Astrocyte (in vitro differentiated cells and primary cell): ENCODE measurements at regions not wholly inside any gene's neighbourhood (a gene's known extent, or its start where the extent isn't known, plus 50 kb on each side); places are given as distances from the start of the nearest gene placed in this dataset.

Experiments
- EZH2 ChIP-seq: IDR thresholded peaks from 2 replicates; pipeline ENCODE4 v1.6.1; 2012; ENCODE audit warnings: mild to moderate bottlenecking, low read length, inconsistent platforms; ENCODE audit not compliant: insufficient read depth
- TF ChIP-seq, protein P1 (sequence below): IDR thresholded peaks from 2 replicates; pipeline ENCODE4 v1.5.1; 2011; ENCODE audit warnings: low read depth, mild to moderate bottlenecking, inconsistent platforms, low read length, moderate library complexity; ENCODE audit not compliant: insufficient read depth

DNA sequence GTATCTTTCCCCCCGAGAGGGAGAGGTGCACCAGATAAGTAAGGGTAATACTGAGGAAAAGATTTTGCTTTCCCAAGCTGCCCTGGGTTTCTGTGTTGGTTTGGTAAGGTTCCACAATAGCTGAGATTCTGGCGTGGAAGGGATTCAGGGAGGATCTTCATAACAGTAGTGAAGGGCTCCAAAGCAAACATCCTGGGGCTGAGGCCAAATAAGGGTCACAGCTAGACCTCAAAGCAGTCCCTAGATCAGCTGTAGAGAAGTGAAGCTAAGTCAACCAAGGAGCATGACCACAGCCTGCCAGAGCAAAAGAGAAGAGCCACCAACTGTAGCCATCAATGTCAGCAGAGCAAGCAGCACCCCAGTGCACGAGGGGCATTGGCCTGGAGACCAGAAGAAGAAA lies 73.2 kb upstream of the SLC35F4 start:
- TF ChIP-seq, protein P1, sequence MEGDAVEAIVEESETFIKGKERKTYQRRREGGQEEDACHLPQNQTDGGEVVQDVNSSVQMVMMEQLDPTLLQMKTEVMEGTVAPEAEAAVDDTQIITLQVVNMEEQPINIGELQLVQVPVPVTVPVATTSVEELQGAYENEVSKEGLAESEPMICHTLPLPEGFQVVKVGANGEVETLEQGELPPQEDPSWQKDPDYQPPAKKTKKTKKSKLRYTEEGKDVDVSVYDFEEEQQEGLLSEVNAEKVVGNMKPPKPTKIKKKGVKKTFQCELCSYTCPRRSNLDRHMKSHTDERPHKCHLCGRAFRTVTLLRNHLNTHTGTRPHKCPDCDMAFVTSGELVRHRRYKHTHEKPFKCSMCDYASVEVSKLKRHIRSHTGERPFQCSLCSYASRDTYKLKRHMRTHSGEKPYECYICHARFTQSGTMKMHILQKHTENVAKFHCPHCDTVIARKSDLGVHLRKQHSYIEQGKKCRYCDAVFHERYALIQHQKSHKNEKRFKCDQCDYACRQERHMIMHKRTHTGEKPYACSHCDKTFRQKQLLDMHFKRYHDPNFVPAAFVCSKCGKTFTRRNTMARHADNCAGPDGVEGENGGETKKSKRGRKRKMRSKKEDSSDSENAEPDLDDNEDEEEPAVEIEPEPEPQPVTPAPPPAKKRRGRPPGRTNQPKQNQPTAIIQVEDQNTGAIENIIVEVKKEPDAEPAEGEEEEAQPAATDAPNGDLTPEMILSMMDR, result no peak
- no peak for TF ChIP-seq EZH2
